ENCODE measurements at regions not wholly inside any gene's neighbourhood (a gene's known extent, or its start where the extent isn't known, plus 50 kb on each side); places are given as distances from the start of the nearest gene placed in this dataset.

- TF ChIP-seq CTCF (IDR thresholded peaks at IDR 0.05) (no peak), POLR2A (IDR thresholded peaks at IDR 0.05) (no peak)
Measured at GRCh38 chr20:43404878-43405277, 52.8 kb upstream of the SRSF6 start.

Measured in adrenal gland (tissue), 5 donors.